GM23338 (cell line): ENCODE measurements at regions not wholly inside any gene's neighbourhood (a gene's known extent, or its start where the extent isn't known, plus 50 kb on each side); places are given as distances from the start of the nearest gene placed in this dataset.

ENCODE experiments used
- ATAC-seq: fragments of 200-7000 bp; cut with Tn5 transposase; 3 replicates; pipeline ENCODE4 v1.9.1; 2020
- DNase-seq: peaks from one replicate; pipeline ENCODE4 v3.0.0-alpha.2; 2015; ENCODE audit warnings: low spot score
- H2AFZ ChIP-seq: fragments of 200-600 bp; sonication (generic); 2 replicates; pipeline ENCODE4 v1.8.0; 2016; ENCODE audit warnings: antibody characterized with exemption, mild to moderate bottlenecking, moderate library complexity
- H3F3A ChIP-seq: fragments of 200-600 bp; sonication (generic); replicated peaks from 2 replicates; pipeline ENCODE4 v1.8.0; 2017; ENCODE audit warnings: antibody characterized with exemption, mixed run types, low read depth
- H3K27ac ChIP-seq: fragments of 200-600 bp; sonication (generic); 2 replicates; pipeline ENCODE4 v1.6.1; 2016; ENCODE audit warnings: low read depth
- H3K27me3 ChIP-seq: fragments of 200-600 bp; sonication (generic); 2 replicates; pipeline ENCODE4 v1.8.0; 2016; ENCODE audit warnings: mild to moderate bottlenecking, mixed run types, moderate library complexity; ENCODE audit not compliant: insufficient read depth
- H3K36me3 ChIP-seq: fragments of 200-600 bp; sonication (generic); 2 replicates; pipeline ENCODE4 v1.8.0; 2016; ENCODE audit warnings: mild to moderate bottlenecking; ENCODE audit not compliant: insufficient read depth
- H3K4me1 ChIP-seq: fragments of 200-600 bp; sonication (generic); 2 replicates; pipeline ENCODE4 v1.8.0; 2016; ENCODE audit warnings: mild to moderate bottlenecking, moderate library complexity; ENCODE audit not compliant: insufficient read depth
- H3K4me2 ChIP-seq: fragments of 200-600 bp; sonication (generic); 2 replicates; pipeline ENCODE4 v1.7.1; 2017; ENCODE audit warnings: mixed run types
- H3K4me3 ChIP-seq: fragments of 200-600 bp; sonication (generic); 2 replicates; pipeline ENCODE4 v1.6.1; 2016; ENCODE audit warnings: mixed run types
- H3K79me2 ChIP-seq: fragments of 200-600 bp; sonication (generic); replicated peaks from 2 replicates; pipeline ENCODE4 v1.8.0; 2017; ENCODE audit warnings: mild to moderate bottlenecking; ENCODE audit not compliant: insufficient read depth
- H3K9me2 ChIP-seq: fragments of 200-600 bp; sonication (generic); 2 replicates; pipeline ENCODE4 v1.8.0; 2017; ENCODE audit not compliant: insufficient read depth
- H4K20me1 ChIP-seq: fragments of 200-600 bp; sonication (generic); replicated peaks from 2 replicates; pipeline ENCODE4 v1.8.0; 2017; ENCODE audit warnings: mild to moderate bottlenecking; ENCODE audit not compliant: insufficient read depth
- H3K27ac Mint-ChIP-seq: 2 replicates; pipeline ENCODE4 v1.8.0; 2020; ENCODE audit warnings: inconsistent platforms, mild to moderate bottlenecking, moderate library complexity, mixed read lengths
- H3K27me3 Mint-ChIP-seq: 3 replicates; pipeline ENCODE4 v1.8.0; 2022; ENCODE audit warnings: low read depth, mild to moderate bottlenecking, moderate library complexity, mixed read lengths, inconsistent platforms; ENCODE audit not compliant: insufficient read depth, poor library complexity
- H3K36me3 Mint-ChIP-seq: 3 replicates; pipeline ENCODE4 v1.8.0; 2021; ENCODE audit warnings: low read depth, mild to moderate bottlenecking, inconsistent platforms, moderate library complexity, mixed read lengths
- H3K4me1 Mint-ChIP-seq: 3 replicates; pipeline ENCODE4 v1.8.0; 2020; ENCODE audit warnings: mild to moderate bottlenecking, inconsistent platforms, mixed read lengths
- H3K4me3 Mint-ChIP-seq: 3 replicates; pipeline ENCODE4 v1.8.0; 2021; ENCODE audit warnings: moderate library complexity, mild to moderate bottlenecking, inconsistent platforms, mixed read lengths
- H3K9me3 Mint-ChIP-seq: 3 replicates; pipeline ENCODE4 v1.8.0; 2020; ENCODE audit warnings: moderate library complexity, mild to moderate bottlenecking, inconsistent platforms, mixed read lengths
- CREB1 ChIP-seq: fragments of 250-450 bp; sonication (Bioruptor Pico); IDR thresholded peaks from 2 replicates; pipeline ENCODE4 v1.5.0; 2020; ENCODE audit warnings: low read depth, mild to moderate bottlenecking, moderate library complexity
- CTCF ChIP-seq, 2 experiments: fragments of 200-600 bp in 1 of 2; sonication (generic) in 1 of 2; conservative IDR thresholded peaks; 2 replicates each; pipeline versions ENCODE4 v1.5.1 to v1.6.1; 2016 to 2017; ENCODE audit warnings: antibody characterized with exemption in 2 of 2, low read depth in 2 of 2, mild to moderate bottlenecking in 2 of 2, moderate library complexity in 1 of 2
- ETS1 ChIP-seq: IDR thresholded peaks from 2 replicates; pipeline ENCODE4 v1.6.1; 2016; ENCODE audit warnings: antibody characterized with exemption
- EZH2 ChIP-seq: fragments of 200-600 bp; sonication (generic); IDR thresholded peaks from one replicate; pipeline ENCODE4 v1.8.0; 2017; ENCODE audit warnings: antibody characterized with exemption, mild to moderate bottlenecking, low read depth; ENCODE audit not compliant: unreplicated experiment
- EZH2phosphoT487 ChIP-seq: fragments of 200-600 bp; sonication (generic); IDR thresholded peaks from one replicate; pipeline ENCODE4 v1.8.1; 2018; ENCODE audit warnings: antibody characterized with exemption; ENCODE audit not compliant: unreplicated experiment
- JUNB ChIP-seq: IDR thresholded peaks from one replicate; pipeline ENCODE4 v1.6.1; 2016; ENCODE audit warnings: antibody characterized with exemption; ENCODE audit not compliant: unreplicated experiment
- NANOG ChIP-seq: IDR thresholded peaks from 2 replicates; pipeline ENCODE4 v1.6.1; 2016; ENCODE audit warnings: antibody characterized with exemption, borderline replicate concordance
- POLR2AphosphoS5 ChIP-seq: IDR thresholded peaks from 2 replicates; pipeline ENCODE4 v1.6.1; 2016; ENCODE audit warnings: antibody characterized with exemption, low read depth
- REST ChIP-seq: IDR thresholded peaks from one replicate; pipeline ENCODE4 v1.6.1; 2018; ENCODE audit warnings: antibody characterized with exemption; ENCODE audit not compliant: unreplicated experiment
- ZNF114 ChIP-seq: fragments of 250-450 bp; sonication (Bioruptor Pico); IDR thresholded peaks from 2 replicates; pipeline ENCODE4 v1.5.0; 2020; ENCODE audit warnings: mild to moderate bottlenecking, moderate library complexity
- ZNF331 ChIP-seq: fragments of 250-450 bp; sonication (Bioruptor Pico); IDR thresholded peaks from 2 replicates; pipeline ENCODE4 v1.5.0; 2020; ENCODE audit warnings: low read depth, mild to moderate bottlenecking, moderate library complexity

GRCh38 chrX:76509775-76510174, 82.3 kb downstream of the MAGEE1 start:
- H2AFZ ChIP-seq = no peak overlapping the region
- no peak overlapping the region for H3K4me3 Mint-ChIP-seq

GRCh38 chrX:76517544-76517943, 90.0 kb downstream of the MAGEE1 start:
- Histone ChIP-seq H3K4me3 (no peak overlapping the region), H3K36me3 (no peaks in the 10 kb centered on the region), H3K4me1 (no peaks in the 10 kb centered on the region), H2AFZ (no peak overlapping the region), H3F3A (no peaks in the 10 kb centered on the region), H3K27me3 (no peaks in the 10 kb centered on the region), H3K4me2 (no peak overlapping the region), H3K79me2 (no peaks in the 10 kb centered on the region), H3K27ac (no peak overlapping the region), H3K9me2 (no peaks in the 10 kb centered on the region), H4K20me1 (no peaks in the 10 kb centered on the region)
- TF ChIP-seq CTCF (conservative IDR thresholded peaks at IDR 0.05; ENCODE audit: low read depth in 2 of 2) (no peak), REST (no peak), JUNB (no peak), POLR2AphosphoS5 (no peak), CREB1 (CRISPR knock-in tag) (no peak), ETS1 (no peak), ZNF114 (CRISPR knock-in tag) (no peak), NANOG (no peak)
- Mint-ChIP-seq H3K4me3 (no peak overlapping the region), H3K27ac (no peak overlapping the region), H3K27me3 (no peaks in the 10 kb centered on the region), H3K4me1 (no peaks in the 10 kb centered on the region), H3K9me3 (peaks cover 25% of the 10 kb centered on the region), H3K36me3 (no peaks in the 10 kb centered on the region; the same call in 2 of the 3 replicates)
- ATAC-seq (no peak), DNase-seq (no peak)

More at GRCh38 chrX:76509775-76510174, 82.3 kb downstream of the MAGEE1 start:
- TF ChIP-seq EZH2 (no peak), CREB1 (CRISPR knock-in tag) (no peak), ZNF114 (CRISPR knock-in tag) (no peak), POLR2AphosphoS5 (no peak), ZNF331 (CRISPR knock-in tag) (no peak), EZH2phosphoT487 (no peak), NANOG (no peak), JUNB (no peak)
- no peaks in the 10 kb centered on the region for H3K9me2 ChIP-seq
- H3K4me2 ChIP-seq = no peak overlapping the region
- H3K79me2 ChIP-seq = no peaks in the 10 kb centered on the region
- no peak overlapping the region for H3K4me3 ChIP-seq
- Mint-ChIP-seq H3K9me3 (peaks cover 24% of the 10 kb centered on the region), H3K27me3 (no peaks in the 10 kb centered on the region), H3K27ac (no peak overlapping the region), H3K4me1 (no peaks in the 10 kb centered on the region), H3K36me3 (no peaks in the 10 kb centered on the region)
- no peak for ATAC-seq
- H3K27ac ChIP-seq = no peak overlapping the region
- H3F3A ChIP-seq = no peaks in the 10 kb centered on the region
- H4K20me1 ChIP-seq = no peaks in the 10 kb centered on the region
- no peaks in the 10 kb centered on the region for H3K27me3 ChIP-seq
- H3K36me3 ChIP-seq = no peaks in the 10 kb centered on the region
- H3K4me1 ChIP-seq = no peaks in the 10 kb centered on the region
- DNase-seq = no peak
